Keratinocyte (primary cell): ENCODE measurements at regions not wholly inside any gene's neighbourhood (a gene's known extent, or its start where the extent isn't known, plus 50 kb on each side); places are given as distances from the start of the nearest gene placed in this dataset.

ENCODE experiments used
- EZH2 ChIP-seq: IDR thresholded peaks from one replicate; pipeline ENCODE4 v1.6.1; 2012; ENCODE audit warnings: inconsistent platforms, mild to moderate bottlenecking, low read length, moderate library complexity
- TF ChIP-seq, protein P1 (sequence below), 3 experiments: IDR thresholded peaks in 1 of 3; conservative IDR thresholded peaks in 1 of 3; optimal IDR thresholded peaks in 1 of 3; 2 replicates in 2 of 3; 3 replicates in 1 of 3; pipeline versions ENCODE3 to v1.5.1; 2011; ENCODE audit warnings: low read length in 3 of 3, mild to moderate bottlenecking in 3 of 3, moderate library complexity in 2 of 3, control low read depth in 1 of 3, inconsistent platforms in 1 of 3; ENCODE audit not compliant: insufficient read depth in 2 of 3; ENCODE audit errors: extremely low read depth in 1 of 3

- TF ChIP-seq, protein P1, sequence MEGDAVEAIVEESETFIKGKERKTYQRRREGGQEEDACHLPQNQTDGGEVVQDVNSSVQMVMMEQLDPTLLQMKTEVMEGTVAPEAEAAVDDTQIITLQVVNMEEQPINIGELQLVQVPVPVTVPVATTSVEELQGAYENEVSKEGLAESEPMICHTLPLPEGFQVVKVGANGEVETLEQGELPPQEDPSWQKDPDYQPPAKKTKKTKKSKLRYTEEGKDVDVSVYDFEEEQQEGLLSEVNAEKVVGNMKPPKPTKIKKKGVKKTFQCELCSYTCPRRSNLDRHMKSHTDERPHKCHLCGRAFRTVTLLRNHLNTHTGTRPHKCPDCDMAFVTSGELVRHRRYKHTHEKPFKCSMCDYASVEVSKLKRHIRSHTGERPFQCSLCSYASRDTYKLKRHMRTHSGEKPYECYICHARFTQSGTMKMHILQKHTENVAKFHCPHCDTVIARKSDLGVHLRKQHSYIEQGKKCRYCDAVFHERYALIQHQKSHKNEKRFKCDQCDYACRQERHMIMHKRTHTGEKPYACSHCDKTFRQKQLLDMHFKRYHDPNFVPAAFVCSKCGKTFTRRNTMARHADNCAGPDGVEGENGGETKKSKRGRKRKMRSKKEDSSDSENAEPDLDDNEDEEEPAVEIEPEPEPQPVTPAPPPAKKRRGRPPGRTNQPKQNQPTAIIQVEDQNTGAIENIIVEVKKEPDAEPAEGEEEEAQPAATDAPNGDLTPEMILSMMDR (optimal IDR thresholded peaks at IDR 0.05 in 1 of 3, IDR thresholded peaks at IDR 0.05 in 1 of 3, conservative IDR thresholded peaks at IDR 0.05 in 1 of 3; ENCODE audit: extremely low read depth in 1 of 3, insufficient read depth in 2 of 3, low read length in 3 of 3) = no peak
- TF ChIP-seq EZH2 = no peak
These were observed 744.1 kb downstream of the FAM133A start for GRCh38 chrX:94418065-94418464.
